GM08714 (cell line): ENCODE measurements at regions not wholly inside any gene's neighbourhood (a gene's known extent, or its start where the extent isn't known, plus 50 kb on each side); places are given as distances from the start of the nearest gene placed in this dataset.

Experiments
- H3K4me3 ChIP-seq: fragments of 200-500 bp; sonication (Bioruptor generic); 2 replicates; pipeline ENCODE4 v1.5.1; 2014; ENCODE audit warnings: mild to moderate bottlenecking, low read length, inconsistent platforms
- ZNF274 ChIP-seq: IDR thresholded peaks from 2 replicates; pipeline ENCODE4 v1.6.1; 2012; ENCODE audit warnings: mild to moderate bottlenecking, low read depth, low read length

- TF ChIP-seq ZNF274 = no peak
- no peak overlapping the region for H3K4me3 ChIP-seq
Measured at GRCh38 chr10:21090609-21091082, 193.5 kb upstream of the NEBL start.

- TF ChIP-seq ZNF274 = no peak
- H3K4me3 ChIP-seq = no peak overlapping the region
Measured at GRCh38 chr10:21087476-21087875, 190.4 kb upstream of the NEBL start.

- H3K4me3 ChIP-seq = no peak overlapping the region
- TF ChIP-seq ZNF274 = no peak
Measured at GRCh38 chr10:21084700-21085099, 187.6 kb upstream of the NEBL start.

- TF ChIP-seq ZNF274 = no peak
- H3K4me3 ChIP-seq = no peak overlapping the region
Measured at GRCh38 chr10:21083861-21084260, 186.8 kb upstream of the NEBL start.

- TF ChIP-seq ZNF274 = no peak
- no peak overlapping the region for H3K4me3 ChIP-seq
Measured at GRCh38 chr10:21082206-21082605, 185.1 kb upstream of the NEBL start.

DNA sequence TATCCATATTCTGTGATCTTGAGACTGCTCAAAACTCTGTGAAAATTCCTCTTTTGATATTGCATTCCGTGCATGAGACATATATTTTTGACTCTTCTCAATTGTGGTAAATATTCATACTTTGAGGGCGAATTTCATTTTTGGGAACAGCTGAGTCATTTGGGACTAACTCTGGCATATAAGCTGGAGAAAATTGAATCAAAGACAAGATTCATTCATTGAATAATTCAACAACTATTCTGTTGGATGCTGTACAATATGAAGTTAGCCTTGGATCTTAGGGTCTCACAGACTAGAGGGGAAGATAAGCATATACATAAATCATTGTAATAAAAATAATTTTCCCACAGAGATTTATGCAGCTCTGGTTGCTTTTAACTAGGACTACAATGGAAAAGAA lies 183.2 kb upstream of the NEBL start:
- TF ChIP-seq ZNF274 = no peak
- H3K4me3 ChIP-seq = no peak overlapping the region

DNA sequence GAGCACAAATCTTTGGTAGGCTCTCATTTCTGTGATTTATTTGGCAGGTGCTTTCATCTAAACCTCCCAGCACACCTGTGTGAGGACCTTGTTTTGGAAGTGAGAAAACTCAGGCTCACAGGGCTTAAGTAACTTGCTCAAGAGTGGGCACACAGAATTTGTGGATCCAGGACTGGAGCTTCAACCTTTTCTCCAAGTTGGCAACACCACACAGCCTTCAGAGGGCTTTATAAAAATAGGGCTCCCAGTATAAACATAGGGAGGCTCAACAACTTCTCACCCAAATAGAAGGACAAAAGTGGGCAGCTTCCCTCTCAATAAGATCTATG lies 182.2 kb upstream of the NEBL start:
- no peak for TF ChIP-seq ZNF274
- H3K4me3 ChIP-seq = no peak overlapping the region

- H3K4me3 ChIP-seq = no peak overlapping the region
- TF ChIP-seq ZNF274 = no peak
Measured at GRCh38 chr10:21078410-21079329, 181.6 kb upstream of the NEBL start.

DNA sequence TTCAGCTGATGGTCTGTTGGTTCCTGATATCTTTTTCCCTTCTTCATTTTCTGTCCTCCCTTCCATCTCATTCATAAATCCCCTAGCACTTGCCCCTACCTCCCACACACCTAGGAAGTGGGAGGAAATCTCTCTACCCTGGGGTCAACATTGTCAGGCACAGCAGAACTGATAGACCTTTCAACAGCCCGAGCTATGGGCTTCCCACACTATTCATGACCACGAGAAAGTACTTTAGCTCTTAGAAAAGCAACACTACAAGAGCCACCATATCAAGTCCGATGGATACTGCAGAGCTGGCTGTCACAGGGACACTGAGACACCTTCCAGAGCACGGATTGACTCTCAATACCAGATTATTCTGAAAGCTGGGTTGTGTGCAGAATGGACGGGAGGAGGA lies 180.6 kb upstream of the NEBL start:
- TF ChIP-seq ZNF274 = no peak

DNA sequence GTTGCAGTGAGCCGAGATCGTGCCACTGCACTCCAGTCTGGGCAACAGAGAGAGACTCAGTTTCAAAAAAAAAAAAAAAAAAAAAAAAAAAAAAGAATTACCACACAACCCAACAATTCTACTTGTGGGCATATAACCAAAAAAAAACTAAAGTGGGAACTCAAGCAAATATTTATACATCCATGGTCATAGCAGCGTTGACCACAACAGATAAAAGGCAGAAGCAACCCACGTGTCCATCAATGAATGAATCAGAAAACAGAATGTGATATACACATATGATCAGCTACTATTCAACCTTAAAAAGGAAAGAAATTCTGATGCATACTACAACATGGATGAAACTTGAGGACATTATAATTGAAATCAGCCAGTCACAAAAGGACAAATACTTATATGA lies 179.3 kb upstream of the NEBL start:
- no peak overlapping the region for H3K4me3 ChIP-seq
- TF ChIP-seq ZNF274 = no peak

More for the DNA sequence above, 180.6 kb upstream of the NEBL start:
- H3K4me3 ChIP-seq = no peak overlapping the region

DNA sequence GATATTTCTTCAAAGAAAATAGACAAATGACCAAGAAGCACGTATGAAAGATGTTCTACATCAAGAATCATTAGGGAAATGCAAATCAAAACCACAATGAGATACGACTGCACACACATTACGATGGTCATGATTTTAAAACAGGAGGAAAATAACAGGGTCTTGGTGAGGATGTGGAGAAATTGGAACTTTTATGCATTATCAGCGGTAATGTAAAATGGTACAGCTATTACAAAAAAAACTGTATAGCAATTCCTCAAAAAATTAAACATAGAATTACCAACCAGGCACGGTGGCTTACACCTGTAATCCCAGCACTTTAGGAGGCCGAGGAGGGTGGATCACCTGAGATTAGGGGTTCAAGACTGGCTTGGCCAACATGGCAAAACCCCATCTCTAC lies 178.8 kb upstream of the NEBL start:
- no peak overlapping the region for H3K4me3 ChIP-seq
- no peak for TF ChIP-seq ZNF274

- H3K4me3 ChIP-seq = no peak overlapping the region
- TF ChIP-seq ZNF274 = no peak
Measured at GRCh38 chr10:21071001-21071673, 174.0 kb upstream of the NEBL start.

GRCh38 chr10:21069929-21070700 lies 173.0 kb upstream of the NEBL start:
- TF ChIP-seq ZNF274 = no peak
- H3K4me3 ChIP-seq = no peak overlapping the region

- no peak overlapping the region for H3K4me3 ChIP-seq
- TF ChIP-seq ZNF274 = no peak
Measured at GRCh38 chr10:21069278-21069677, 172.2 kb upstream of the NEBL start.
